Adrenal gland (tissue), 5 donors: ENCODE measurements at regions not wholly inside any gene's neighbourhood (a gene's known extent, or its start where the extent isn't known, plus 50 kb on each side); places are given as distances from the start of the nearest gene placed in this dataset.

ENCODE experiments used
- POLR2A ChIP-seq, 2 donors: fragments of 450-650 bp; IDR thresholded peaks; one replicate each; pipeline ENCODE4 v1.6.1; 2017; ENCODE audit warnings: antibody characterized with exemption in 2 of 2, mild to moderate bottlenecking in 2 of 2, moderate library complexity in 1 of 2
- TF ChIP-seq, protein P1 (sequence below), 6 experiments: fragments of 450-650 bp in 4 of 6; fragments of 200-600 bp in 2 of 6; sonication (generic) in 1 of 6; IDR thresholded peaks; 1 replicate in 5 of 6; 2 replicates in 1 of 6; pipeline versions ENCODE4 v1.5.1 to v1.8.0; 2016 to 2021; ENCODE audit warnings: antibody characterized with exemption in 6 of 6, mild to moderate bottlenecking in 2 of 6, moderate library complexity in 1 of 6
- donor health status: DM: no; HTN: no; CAD: no.

DNA sequence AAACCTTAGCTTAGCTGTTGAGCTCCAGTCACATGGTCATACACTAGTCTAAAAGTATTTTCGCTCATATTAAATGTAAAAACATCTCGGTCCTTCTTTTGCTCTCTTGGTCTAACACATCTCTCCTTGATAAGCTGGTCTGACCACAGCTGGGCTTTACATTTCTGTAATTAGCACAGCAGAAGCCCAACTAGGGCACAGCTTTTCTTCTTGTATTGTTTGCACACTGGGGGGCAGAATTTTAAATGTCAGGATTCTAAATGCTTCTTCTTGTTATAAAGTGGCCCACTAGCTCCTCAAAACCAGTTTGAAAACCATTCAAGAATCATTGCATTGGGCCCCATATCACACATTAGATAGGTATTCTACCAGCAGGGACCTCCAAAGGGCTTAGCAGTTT is 289.1 kb upstream of the PKN2 start:
- TF ChIP-seq, protein P1, sequence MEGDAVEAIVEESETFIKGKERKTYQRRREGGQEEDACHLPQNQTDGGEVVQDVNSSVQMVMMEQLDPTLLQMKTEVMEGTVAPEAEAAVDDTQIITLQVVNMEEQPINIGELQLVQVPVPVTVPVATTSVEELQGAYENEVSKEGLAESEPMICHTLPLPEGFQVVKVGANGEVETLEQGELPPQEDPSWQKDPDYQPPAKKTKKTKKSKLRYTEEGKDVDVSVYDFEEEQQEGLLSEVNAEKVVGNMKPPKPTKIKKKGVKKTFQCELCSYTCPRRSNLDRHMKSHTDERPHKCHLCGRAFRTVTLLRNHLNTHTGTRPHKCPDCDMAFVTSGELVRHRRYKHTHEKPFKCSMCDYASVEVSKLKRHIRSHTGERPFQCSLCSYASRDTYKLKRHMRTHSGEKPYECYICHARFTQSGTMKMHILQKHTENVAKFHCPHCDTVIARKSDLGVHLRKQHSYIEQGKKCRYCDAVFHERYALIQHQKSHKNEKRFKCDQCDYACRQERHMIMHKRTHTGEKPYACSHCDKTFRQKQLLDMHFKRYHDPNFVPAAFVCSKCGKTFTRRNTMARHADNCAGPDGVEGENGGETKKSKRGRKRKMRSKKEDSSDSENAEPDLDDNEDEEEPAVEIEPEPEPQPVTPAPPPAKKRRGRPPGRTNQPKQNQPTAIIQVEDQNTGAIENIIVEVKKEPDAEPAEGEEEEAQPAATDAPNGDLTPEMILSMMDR (IDR thresholded peaks at IDR 0.05), result no peak
- no peak for TF ChIP-seq POLR2A (IDR thresholded peaks at IDR 0.05)
